ENCODE measurements at regions not wholly inside any gene's neighbourhood (a gene's known extent, or its start where the extent isn't known, plus 50 kb on each side); places are given as distances from the start of the nearest gene placed in this dataset.

DNA sequence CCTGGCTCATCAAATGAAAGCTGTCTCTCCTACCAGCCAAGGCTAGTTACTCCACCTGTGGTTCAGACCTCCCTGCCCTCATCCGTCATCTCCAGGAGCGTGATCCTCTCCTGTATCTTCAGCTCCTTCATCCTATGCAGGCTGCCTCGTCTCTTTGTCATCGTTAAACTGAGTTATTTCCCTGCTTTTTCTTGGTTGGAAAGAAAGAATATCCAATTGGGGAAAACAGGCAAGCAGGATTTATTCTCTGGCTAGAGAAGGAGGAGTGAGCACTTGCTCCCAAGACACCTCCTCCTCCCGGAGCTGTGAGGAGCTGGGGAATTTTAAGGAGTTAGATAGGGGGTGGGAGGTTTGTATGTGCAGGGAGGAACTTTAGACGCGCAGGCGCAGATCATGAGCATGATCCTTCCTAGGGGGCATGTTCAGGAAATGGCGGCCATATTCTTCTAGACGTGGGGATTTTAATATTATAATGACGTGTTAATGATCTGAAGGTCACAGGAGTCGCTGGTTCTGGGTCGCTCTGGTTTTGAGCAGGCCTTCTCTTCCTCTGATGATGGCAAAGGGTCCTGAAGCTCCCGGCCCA lies 156.4 kb upstream of the KL start:
- no peak for DNase-seq (ENCODE audit: low read depth in 3 of 3, low spot score in 2 of 3)

DNA sequence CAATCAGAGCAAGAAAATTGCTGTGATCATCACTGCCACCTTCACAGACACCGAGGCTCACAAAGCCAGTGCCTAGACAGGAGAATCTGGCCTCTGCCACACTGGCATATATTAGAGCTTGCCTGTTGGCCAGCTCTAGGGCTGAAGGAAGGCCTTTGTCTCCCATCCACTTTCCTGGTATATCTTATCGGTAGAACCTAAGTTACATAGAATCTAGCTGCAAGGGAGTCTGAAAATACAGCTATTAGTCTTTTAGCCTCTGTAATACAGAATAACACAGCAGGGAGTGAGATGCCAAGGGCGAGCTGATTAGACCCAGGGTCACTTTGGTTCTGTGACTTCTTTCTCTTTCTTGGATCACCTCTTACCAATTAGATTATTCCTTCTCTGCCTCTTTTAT lies 154.9 kb upstream of the KL start:
- DNase-seq (ENCODE audit: low read depth in 3 of 3, low spot score in 2 of 3), result no peak

DNA sequence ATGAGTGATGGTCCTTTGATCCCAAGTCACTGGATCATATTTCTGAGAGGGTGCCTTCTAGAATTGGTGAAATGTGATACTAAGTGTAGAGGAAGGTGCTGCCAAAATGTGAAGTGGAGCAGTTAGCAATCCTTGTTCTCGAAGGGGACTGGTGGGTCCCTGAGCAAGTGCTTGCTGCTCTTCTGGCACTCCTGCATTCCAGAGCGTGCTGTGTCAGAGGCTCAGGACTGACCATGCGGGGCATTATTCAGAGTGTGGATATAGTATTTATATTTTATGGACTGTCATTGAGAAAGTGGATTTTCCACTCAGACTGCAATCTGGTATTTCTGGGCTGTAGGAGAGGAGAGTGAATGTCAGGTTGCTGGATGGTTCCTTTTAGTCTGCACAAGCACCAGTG lies 152.6 kb upstream of the KL start:
- DNase-seq (ENCODE audit: low read depth in 3 of 3, low spot score in 2 of 3), result no peak

- DNase-seq (ENCODE audit: low read depth in 3 of 3, low spot score in 2 of 3), result no peak
Observed at GRCh38 chr13:32866921-32867320, 149.3 kb upstream of the KL start.

- no peak for DNase-seq (ENCODE audit: low read depth in 3 of 3, low spot score in 2 of 3)
Observed at GRCh38 chr13:32877491-32877890, 138.7 kb upstream of the KL start.

GRCh38 chr13:32878163-32878562 lies 138.1 kb upstream of the KL start:
- DNase-seq (ENCODE audit: low read depth in 3 of 3, low spot score in 2 of 3), result no peak

DNA sequence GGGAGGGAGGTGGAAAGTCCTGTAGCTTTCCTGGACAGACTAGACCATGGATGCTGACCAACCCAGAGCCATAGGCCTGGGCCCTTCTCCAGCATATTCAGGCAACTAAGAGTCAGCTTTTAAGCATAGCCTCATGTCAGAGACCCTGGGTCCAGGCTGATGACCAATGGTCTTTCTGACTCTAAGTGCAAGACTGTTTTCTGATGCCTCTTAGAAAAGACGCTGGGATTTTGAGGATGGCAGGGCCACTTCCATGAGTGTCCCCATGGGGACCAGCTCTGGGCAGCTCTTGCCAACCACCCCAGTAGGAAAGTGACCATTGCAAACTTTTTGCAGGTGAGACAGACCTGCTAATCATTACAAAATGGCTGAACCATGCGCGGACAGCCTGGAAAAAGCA lies 135.6 kb upstream of the KL start:
- DNase-seq (ENCODE audit: low read depth in 3 of 3, low spot score in 2 of 3), result no peak

DNA sequence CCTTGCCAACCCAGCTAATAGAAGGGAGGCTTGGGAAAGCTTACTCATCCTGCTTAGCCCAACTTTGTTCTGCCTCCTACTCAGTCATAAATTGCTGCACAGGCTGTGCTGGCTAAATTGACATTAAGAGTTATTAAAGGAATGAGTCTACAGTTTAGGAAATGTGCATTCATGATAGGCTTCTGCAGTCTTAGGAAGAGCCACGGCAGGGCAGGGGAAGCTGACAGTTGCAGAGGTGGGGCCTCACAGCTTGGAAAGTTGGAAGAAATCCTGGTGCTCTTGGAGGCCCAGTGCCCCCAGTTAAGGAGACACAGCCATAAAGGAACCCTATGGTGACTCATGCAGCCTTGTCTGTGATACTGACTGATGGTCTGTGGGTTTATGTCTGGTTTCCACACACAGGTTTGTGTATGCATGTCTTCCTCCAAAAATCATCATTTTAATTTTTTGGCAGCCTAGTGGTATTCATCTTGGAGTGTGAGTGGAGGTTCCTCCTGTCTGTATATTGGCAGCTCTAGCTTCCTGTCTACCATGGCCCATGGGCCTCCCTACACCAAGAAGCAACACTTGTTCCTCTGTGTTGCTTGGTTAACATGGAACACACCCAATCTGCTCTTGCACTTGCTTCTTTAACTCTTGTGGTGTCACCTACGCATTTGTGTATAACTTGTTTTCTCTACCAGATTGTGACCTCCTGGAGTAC lies 135.0 kb upstream of the KL start:
- no peak for DNase-seq (ENCODE audit: low read depth in 3 of 3, low spot score in 2 of 3)

DNA sequence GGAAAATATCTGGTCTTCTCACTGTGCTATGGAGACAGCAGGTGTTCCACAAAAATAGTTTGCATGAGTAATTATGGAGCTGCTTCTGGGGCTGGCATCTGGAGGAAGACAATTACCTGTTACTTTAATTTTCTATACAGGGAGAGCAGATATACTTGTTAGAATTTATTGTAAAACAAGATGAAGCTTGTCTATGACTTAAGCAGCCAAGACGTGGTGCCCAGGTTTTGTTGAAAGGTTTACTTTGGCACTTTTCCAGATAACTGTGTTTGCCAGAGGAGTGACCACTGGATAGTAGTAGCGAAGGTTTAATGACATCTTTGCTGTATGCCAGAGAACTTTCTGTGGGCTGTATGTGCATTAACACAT lies 134.5 kb upstream of the KL start:
- no peak for DNase-seq (ENCODE audit: low read depth in 3 of 3, low spot score in 2 of 3)

- no peak for DNase-seq (ENCODE audit: low read depth in 3 of 3, low spot score in 2 of 3)
Observed at GRCh38 chr13:32882691-32883090, 133.5 kb upstream of the KL start.

DNA sequence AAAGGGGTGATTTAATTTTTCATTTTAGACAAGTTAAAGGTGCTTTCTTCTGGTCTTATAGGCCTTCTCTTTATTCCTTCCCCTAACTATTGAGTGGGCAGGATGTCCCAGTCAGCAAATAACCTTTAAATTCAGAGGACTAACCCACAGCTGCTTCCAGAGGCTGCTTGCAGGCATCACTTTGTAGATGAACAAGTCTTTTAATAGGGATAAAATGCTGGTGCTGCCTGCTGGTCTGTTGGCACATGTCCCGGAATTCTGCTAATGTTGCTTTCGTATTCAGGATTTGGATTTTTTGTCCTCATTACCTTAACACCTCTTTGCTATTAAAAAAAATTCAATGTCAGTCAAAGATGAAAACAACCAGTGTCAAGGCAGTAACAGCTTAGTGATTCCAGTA lies 132.7 kb upstream of the KL start:
- DNase-seq (ENCODE audit: low read depth in 3 of 3, low spot score in 2 of 3), result no peak

DNA sequence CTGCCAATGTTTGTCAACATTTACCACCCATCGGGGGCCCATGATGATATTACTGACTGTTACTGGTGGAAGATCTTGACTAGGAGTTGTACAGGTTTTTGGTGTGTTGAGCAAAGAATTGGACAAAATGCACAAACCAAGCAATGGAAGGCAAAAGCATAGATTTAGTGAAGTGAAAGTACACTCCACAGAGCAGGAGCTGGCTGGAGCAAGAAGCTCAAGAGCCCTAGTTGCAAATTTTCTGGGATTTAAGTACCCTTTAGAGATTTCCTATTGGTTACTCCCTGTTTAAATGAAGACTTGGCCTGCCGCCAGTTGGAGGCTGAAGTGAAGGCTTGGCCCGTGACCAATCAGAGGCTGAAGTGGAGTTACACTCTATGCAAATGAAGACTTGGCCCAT lies 128.6 kb upstream of the KL start:
- no peak for DNase-seq (ENCODE audit: low read depth in 3 of 3, low spot score in 2 of 3)

DNA sequence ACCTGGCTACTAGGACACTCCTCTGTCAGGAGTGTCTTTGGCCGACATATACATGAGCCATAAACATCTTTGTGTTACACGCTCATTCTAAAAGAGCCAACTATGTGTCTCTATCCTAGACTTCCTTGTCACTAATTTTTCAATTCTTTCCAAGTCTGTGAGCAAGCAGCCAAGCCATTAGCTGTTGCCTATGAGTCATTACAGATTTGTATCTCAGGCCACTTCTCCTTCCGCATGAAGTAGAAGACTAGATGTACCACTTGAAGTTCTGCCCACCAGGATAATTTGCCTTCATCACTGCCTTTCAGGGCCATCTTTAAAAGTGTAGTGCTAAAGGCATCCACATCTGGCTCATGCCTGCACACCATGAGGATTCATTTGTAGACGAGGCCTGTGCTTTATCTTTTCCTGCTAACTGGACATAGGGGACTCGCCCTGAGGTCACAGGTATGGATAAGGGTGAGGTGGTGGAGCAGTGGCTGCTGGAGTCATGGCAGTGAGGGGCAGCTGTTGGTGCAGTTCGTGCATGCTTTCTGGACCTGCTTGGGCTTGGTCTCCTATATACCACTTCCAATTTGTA lies 126.1 kb upstream of the KL start:
- DNase-seq (ENCODE audit: low read depth in 3 of 3, low spot score in 2 of 3), result no peak

GRCh38 chr13:32893176-32893575 lies 123.0 kb upstream of the KL start:
- no peak for DNase-seq (ENCODE audit: low read depth in 3 of 3, low spot score in 2 of 3)

DNA sequence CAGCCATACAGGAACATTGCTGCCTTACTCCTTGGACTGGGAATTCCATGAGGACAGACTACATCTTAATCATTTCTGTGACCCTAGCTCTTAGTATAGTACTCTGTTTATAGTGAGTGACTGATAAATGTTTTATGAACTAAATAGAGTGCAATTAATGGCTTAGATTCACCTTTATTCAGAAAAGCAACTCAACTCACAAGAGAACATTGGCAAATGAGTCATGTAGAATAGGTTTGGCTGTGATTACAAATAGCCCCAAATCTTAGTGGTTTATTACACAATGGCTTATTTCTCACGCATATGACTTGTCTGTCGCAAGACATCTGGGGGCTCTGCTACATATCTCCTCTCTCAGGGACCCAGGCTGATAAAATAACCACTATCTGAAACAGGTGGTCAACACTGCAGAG lies 121.6 kb upstream of the KL start:
- no peak for DNase-seq (ENCODE audit: low read depth in 3 of 3, low spot score in 2 of 3)

DNA sequence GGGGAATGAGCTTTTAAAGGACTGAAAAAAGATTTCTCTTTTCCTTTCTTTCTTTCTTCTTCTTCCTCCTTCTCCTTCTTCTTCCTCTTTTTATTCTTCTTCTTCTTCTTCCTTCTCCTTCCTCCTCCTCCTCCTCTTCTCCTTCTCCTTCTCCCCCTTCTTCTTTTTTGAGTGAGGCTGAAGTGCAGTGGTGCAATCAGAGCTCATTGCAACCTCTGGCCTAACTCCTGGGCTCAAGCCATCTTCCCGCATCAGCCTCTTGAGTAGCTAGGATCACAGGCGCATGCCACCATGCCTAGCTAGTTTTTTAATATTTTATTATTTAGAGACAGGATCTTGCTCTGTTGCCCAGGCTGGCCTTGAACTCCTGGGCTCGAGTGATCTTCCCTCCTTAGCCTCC lies 120.9 kb upstream of the KL start:
- no peak for DNase-seq (ENCODE audit: low read depth in 3 of 3, low spot score in 2 of 3)

DNA sequence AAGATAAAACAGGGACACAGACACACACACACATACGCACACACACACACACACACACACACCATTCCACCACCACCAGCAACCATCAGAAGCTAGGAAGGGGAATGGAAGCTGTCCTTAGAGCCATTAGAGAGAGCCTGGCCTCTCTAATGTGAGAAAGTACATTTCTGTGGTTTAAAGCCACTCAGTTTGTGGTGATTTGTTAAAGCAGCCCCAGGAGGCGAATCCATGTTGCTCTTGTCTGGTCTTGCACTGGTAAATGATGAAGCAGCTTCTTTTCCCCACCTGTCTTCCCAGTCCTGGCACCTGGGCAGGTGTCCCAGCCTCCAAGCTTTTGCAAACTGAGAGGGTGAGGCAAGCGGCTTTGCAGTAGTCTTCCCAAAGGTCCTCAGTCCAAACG lies 118.9 kb upstream of the KL start:
- DNase-seq (ENCODE audit: low read depth in 3 of 3, low spot score in 2 of 3), result no peak

GRCh38 chr13:32902029-32902780 lies 114.0 kb upstream of the KL start:
- DNase-seq (ENCODE audit: low read depth in 3 of 3, low spot score in 2 of 3), result no peak

GRCh38 chr13:32902874-32903273 lies 113.3 kb upstream of the KL start:
- DNase-seq (ENCODE audit: low read depth in 3 of 3, low spot score in 2 of 3), result no peak

- DNase-seq (ENCODE audit: low read depth in 3 of 3, low spot score in 2 of 3), result no peak
Observed at GRCh38 chr13:32903720-32904119, 112.5 kb upstream of the KL start.

DNA sequence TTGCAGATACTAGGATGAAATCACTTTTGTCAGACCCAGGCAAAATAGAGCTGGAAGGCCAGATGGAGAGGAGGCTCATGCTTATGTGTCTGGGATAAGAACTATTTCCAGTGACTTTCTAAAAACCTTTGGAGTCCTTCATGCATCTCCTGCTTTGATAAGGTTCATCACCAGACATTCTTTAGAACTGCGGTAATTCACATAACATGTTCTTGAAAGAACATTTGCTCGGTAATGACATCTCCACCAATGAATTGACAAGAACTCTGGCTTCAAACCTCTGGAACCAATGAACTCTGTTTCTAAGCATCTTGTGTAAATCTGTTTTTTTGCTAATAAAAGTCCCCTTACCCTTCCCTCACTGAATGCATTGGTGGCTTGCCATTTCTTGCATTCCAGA lies 112.0 kb upstream of the KL start:
- DNase-seq (ENCODE audit: low read depth in 3 of 3, low spot score in 2 of 3), result no peak

Data from right renal cortex interstitium (tissue), 3 donors.